ENCODE measurements at regions not wholly inside any gene's neighbourhood (a gene's known extent, or its start where the extent isn't known, plus 50 kb on each side); places are given as distances from the start of the nearest gene placed in this dataset.

DNA sequence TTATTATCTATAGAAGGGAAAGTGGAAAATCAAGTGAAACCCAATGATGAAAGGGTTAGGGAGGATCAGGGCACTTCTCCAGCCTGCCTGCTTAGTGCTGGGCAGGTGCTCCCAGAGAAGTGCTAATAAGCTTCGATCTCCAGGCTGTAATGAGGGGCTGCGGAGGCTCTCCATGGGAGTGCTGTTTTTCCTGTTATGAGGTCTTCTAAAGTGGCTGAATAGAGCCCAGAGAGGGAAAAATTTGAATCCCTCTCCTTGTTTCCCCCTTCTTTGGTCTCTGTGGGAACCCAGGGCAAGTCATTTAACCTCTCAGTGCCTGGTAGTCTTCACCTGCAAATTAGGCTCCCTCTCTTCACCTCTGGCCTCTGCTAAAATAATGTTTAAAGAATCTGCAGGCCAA is 351.7 kb upstream of the DCC start:
- H3K4me1 ChIP-seq (ENCODE audit: control insufficient read depth in 2 of 2, insufficient read depth in 1 of 2, low read depth in 1 of 2, low read length in 2 of 2) = peaks cover 0 to 11% of the 10 kb centered on the region in 2 donors
- H2BK12ac ChIP-seq (ENCODE audit: low read length) = no peak overlapping the region
- H4K8ac ChIP-seq (ENCODE audit: low read depth, low read length) = no peak overlapping the region
- no peak overlapping the region for H4K91ac ChIP-seq (ENCODE audit: low read depth, low read length, poor library complexity)
- H3K27me3 ChIP-seq (ENCODE audit: control insufficient read depth in 3 of 3, insufficient read depth in 3 of 3, low read depth in 1 of 3, low read length in 3 of 3) = no peaks in the 10 kb centered on the region
- H2BK15ac ChIP-seq (ENCODE audit: low read length) = no peak overlapping the region
- no peak overlapping the region for H3K4me2 ChIP-seq (ENCODE audit: insufficient read depth, low read length, poor library complexity, severe bottlenecking)
- H3K9ac ChIP-seq (ENCODE audit: low read depth, low read length, poor library complexity) = no peak overlapping the region
- no peak overlapping the region for H3K23ac ChIP-seq (ENCODE audit: low read depth, low read length, poor library complexity)
- H3K4ac ChIP-seq (ENCODE audit: low read length) = no peak overlapping the region
- H2AK5ac ChIP-seq (ENCODE audit: low read depth, low read length) = no peak overlapping the region
- H3K79me1 ChIP-seq (ENCODE audit: low read depth, low read length) = no peaks in the 10 kb centered on the region
- peak overlapping the region; percentile 29 for H3K27ac ChIP-seq (replicated peaks; ENCODE audit: low read length)
- no CpG with 5 or more reads among the region's 2 CpGs for WGBS, 2 donors (ENCODE audit: extremely low coverage in 2 of 2, insufficient read length in 2 of 2, insufficient replicate concordance in 1 of 2)
- H3K36me3 ChIP-seq (replicated peaks in 1 of 2; ENCODE audit: control insufficient read depth in 2 of 2, insufficient read depth in 2 of 2, low read length in 2 of 2) = no peaks in the 10 kb centered on the region
- H2BK5ac ChIP-seq (ENCODE audit: low read length) = no peak overlapping the region
- H2BK120ac ChIP-seq (ENCODE audit: low read depth, low read length) = no peak overlapping the region
- no peak overlapping the region for H3K14ac ChIP-seq (ENCODE audit: low read length)
- no peaks in the 10 kb centered on the region for H3K9me3 ChIP-seq (replicated peaks in 1 of 2; ENCODE audit: control insufficient read depth in 2 of 2, insufficient read depth in 1 of 2, low read depth in 1 of 2, low read length in 2 of 2)
- no peak overlapping the region for H3K4me3 ChIP-seq (ENCODE audit: low read length in 2 of 2)
- no peak overlapping the region for H2AFZ ChIP-seq (ENCODE audit: low read length)
- no peak overlapping the region for H3K18ac ChIP-seq (ENCODE audit: low read length)
- peak; percentile 14 for DNase-seq (ENCODE audit: low spot score)

DNA sequence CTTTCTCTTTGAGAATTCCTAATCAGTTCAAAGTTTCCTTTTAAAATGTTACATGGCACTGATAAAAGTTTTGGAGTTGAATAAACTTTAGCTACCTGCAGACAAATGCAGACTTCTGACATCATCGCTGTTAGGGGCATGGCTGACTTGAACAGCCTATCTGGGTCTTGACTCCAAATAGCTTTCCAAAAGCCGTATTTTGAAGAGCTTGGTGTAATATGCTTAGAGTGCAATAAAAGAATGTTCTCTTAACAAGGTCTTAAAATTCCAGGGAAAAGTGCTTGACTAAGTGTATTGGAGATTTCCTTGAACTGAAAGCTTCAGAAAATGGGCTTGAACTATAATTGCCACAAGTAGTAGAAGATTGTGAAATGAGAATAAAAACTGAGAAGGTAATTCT is 342.9 kb upstream of the DCC start:
- Histone ChIP-seq H3K79me1 (ENCODE audit: low read depth, low read length) (no peaks in the 10 kb centered on the region), H2BK15ac (ENCODE audit: low read length) (no peak overlapping the region), H3K27me3 (ENCODE audit: control insufficient read depth in 3 of 3, insufficient read depth in 3 of 3, low read depth in 1 of 3, low read length in 3 of 3) (no peaks in the 10 kb centered on the region), H2BK12ac (ENCODE audit: low read length) (no peak overlapping the region), H2BK120ac (ENCODE audit: low read depth, low read length) (no peak overlapping the region), H4K8ac (ENCODE audit: low read depth, low read length) (no peak overlapping the region), H3K9me3 (replicated peaks in 1 of 2; ENCODE audit: control insufficient read depth in 2 of 2, insufficient read depth in 1 of 2, low read depth in 1 of 2, low read length in 2 of 2) (no peaks in the 10 kb centered on the region), H3K36me3 (replicated peaks in 1 of 2; ENCODE audit: control insufficient read depth in 2 of 2, insufficient read depth in 2 of 2, low read length in 2 of 2) (no peaks in the 10 kb centered on the region), H2AK5ac (ENCODE audit: low read depth, low read length) (no peak overlapping the region), H3K4me1 (ENCODE audit: control insufficient read depth in 2 of 2, insufficient read depth in 1 of 2, low read depth in 1 of 2, low read length in 2 of 2) (peaks cover 0 to 5% of the 10 kb centered on the region in 2 donors), H2AFZ (ENCODE audit: low read length) (no peak overlapping the region), H3K23ac (ENCODE audit: low read depth, low read length, poor library complexity) (no peak overlapping the region), H3K18ac (ENCODE audit: low read length) (no peak overlapping the region), H3K4ac (ENCODE audit: low read length) (no peak overlapping the region), H3K4me3 (ENCODE audit: low read length in 2 of 2) (no peak overlapping the region), H2BK5ac (ENCODE audit: low read length) (no peak overlapping the region), H3K14ac (ENCODE audit: low read length) (no peak overlapping the region), H3K4me2 (ENCODE audit: insufficient read depth, low read length, poor library complexity, severe bottlenecking) (no peak overlapping the region), H4K91ac (ENCODE audit: low read depth, low read length, poor library complexity) (no peak overlapping the region), H3K9ac (ENCODE audit: low read depth, low read length, poor library complexity) (no peak overlapping the region), H3K27ac (replicated peaks; ENCODE audit: low read length) (no peak overlapping the region)
- WGBS, 2 donors (ENCODE audit: extremely low coverage in 2 of 2, insufficient read length in 2 of 2, insufficient replicate concordance in 1 of 2) = no CpG with 5 or more reads among the region's 2 CpGs
- no peak for DNase-seq (ENCODE audit: low spot score)

DNA sequence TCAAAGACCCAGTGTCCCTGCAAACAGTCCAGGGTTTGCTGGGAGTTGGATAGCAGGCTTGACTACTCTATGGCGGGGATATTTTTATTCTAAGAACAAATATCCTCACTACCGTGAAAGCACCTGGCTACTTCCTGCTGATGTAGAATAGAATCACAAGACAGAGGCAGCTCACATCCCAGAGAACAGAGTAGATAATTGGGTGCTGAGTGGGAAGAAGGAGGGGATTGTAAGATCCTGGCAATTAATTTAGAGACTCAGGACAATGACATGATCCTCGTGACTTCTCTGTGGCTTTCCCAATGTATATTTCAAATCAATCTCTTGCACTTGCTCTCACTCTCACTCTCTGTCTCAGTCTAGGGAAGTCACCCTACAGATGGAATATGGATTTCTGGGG is 341.9 kb upstream of the DCC start:
- H2BK15ac ChIP-seq (ENCODE audit: low read length) = no peak overlapping the region
- no peaks in the 10 kb centered on the region for H3K9me3 ChIP-seq (replicated peaks in 1 of 2; ENCODE audit: control insufficient read depth in 2 of 2, insufficient read depth in 1 of 2, low read depth in 1 of 2, low read length in 2 of 2)
- H4K91ac ChIP-seq (ENCODE audit: low read depth, low read length, poor library complexity) = no peak overlapping the region
- no peaks in the 10 kb centered on the region for H3K36me3 ChIP-seq (replicated peaks in 1 of 2; ENCODE audit: control insufficient read depth in 2 of 2, insufficient read depth in 2 of 2, low read length in 2 of 2)
- H3K79me1 ChIP-seq (ENCODE audit: low read depth, low read length) = no peaks in the 10 kb centered on the region
- H3K9ac ChIP-seq (ENCODE audit: low read depth, low read length, poor library complexity) = no peak overlapping the region
- no peak overlapping the region for H2BK5ac ChIP-seq (ENCODE audit: low read length)
- H3K4me1 ChIP-seq (ENCODE audit: control insufficient read depth in 2 of 2, insufficient read depth in 1 of 2, low read depth in 1 of 2, low read length in 2 of 2) = peaks cover 0 to 5% of the 10 kb centered on the region in 2 donors
- H2AFZ ChIP-seq (ENCODE audit: low read length) = no peak overlapping the region
- no peak overlapping the region for H4K8ac ChIP-seq (ENCODE audit: low read depth, low read length)
- no peak overlapping the region for H3K4me3 ChIP-seq (ENCODE audit: low read length in 2 of 2)
- H3K18ac ChIP-seq (ENCODE audit: low read length) = no peak overlapping the region
- H2AK5ac ChIP-seq (ENCODE audit: low read depth, low read length) = no peak overlapping the region
- no peak overlapping the region for H3K4ac ChIP-seq (ENCODE audit: low read length)
- H3K23ac ChIP-seq (ENCODE audit: low read depth, low read length, poor library complexity) = no peak overlapping the region
- H2BK120ac ChIP-seq (ENCODE audit: low read depth, low read length) = no peak overlapping the region
- no peak overlapping the region for H2BK12ac ChIP-seq (ENCODE audit: low read length)
- no peak for DNase-seq (ENCODE audit: low spot score)
- H3K27me3 ChIP-seq (ENCODE audit: control insufficient read depth in 3 of 3, insufficient read depth in 3 of 3, low read depth in 1 of 3, low read length in 3 of 3) = no peaks in the 10 kb centered on the region
- H3K4me2 ChIP-seq (ENCODE audit: insufficient read depth, low read length, poor library complexity, severe bottlenecking) = no peak overlapping the region
- no peak overlapping the region for H3K14ac ChIP-seq (ENCODE audit: low read length)
- no CpG with 5 or more reads among the region's 3 CpGs for WGBS, 2 donors (ENCODE audit: extremely low coverage in 2 of 2, insufficient read length in 2 of 2, insufficient replicate concordance in 1 of 2)
- no peak overlapping the region for H3K27ac ChIP-seq (replicated peaks; ENCODE audit: low read length)

DNA sequence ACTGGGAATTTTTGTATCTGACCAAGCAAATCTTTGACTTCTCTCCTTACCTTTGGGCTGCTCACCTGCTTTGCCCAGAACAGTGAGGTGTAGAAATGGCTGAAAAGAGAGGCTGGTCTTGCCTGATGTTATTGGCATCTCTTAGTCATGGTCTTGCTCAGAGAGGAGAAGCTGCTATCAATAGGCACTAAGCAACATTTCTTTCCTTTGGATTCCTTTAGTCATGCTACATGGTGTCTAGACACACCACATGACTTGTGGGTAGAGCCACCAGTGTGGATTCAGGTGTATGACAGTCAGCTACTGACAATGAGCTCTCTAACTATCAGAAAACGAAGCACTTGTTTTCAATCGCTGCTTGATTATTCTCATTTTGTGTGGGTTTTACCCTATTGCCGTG is 341.3 kb upstream of the DCC start:
- H3K36me3 ChIP-seq (replicated peaks in 1 of 2; ENCODE audit: control insufficient read depth in 2 of 2, insufficient read depth in 2 of 2, low read length in 2 of 2) = no peaks in the 10 kb centered on the region
- H2AK5ac ChIP-seq (ENCODE audit: low read depth, low read length) = no peak overlapping the region
- no peak overlapping the region for H3K18ac ChIP-seq (ENCODE audit: low read length)
- H3K79me1 ChIP-seq (ENCODE audit: low read depth, low read length) = no peaks in the 10 kb centered on the region
- H3K14ac ChIP-seq (ENCODE audit: low read length) = no peak overlapping the region
- no peak overlapping the region for H3K23ac ChIP-seq (ENCODE audit: low read depth, low read length, poor library complexity)
- no peak for DNase-seq (ENCODE audit: low spot score)
- no peak overlapping the region for H3K9ac ChIP-seq (ENCODE audit: low read depth, low read length, poor library complexity)
- no peaks in the 10 kb centered on the region for H3K9me3 ChIP-seq (replicated peaks in 1 of 2; ENCODE audit: control insufficient read depth in 2 of 2, insufficient read depth in 1 of 2, low read depth in 1 of 2, low read length in 2 of 2)
- H3K4me2 ChIP-seq (ENCODE audit: insufficient read depth, low read length, poor library complexity, severe bottlenecking) = no peak overlapping the region
- H3K27me3 ChIP-seq (ENCODE audit: control insufficient read depth in 3 of 3, insufficient read depth in 3 of 3, low read depth in 1 of 3, low read length in 3 of 3) = no peaks in the 10 kb centered on the region
- no peak overlapping the region for H2AFZ ChIP-seq (ENCODE audit: low read length)
- H4K91ac ChIP-seq (ENCODE audit: low read depth, low read length, poor library complexity) = no peak overlapping the region
- no peak overlapping the region for H2BK5ac ChIP-seq (ENCODE audit: low read length)
- no peak overlapping the region for H2BK12ac ChIP-seq (ENCODE audit: low read length)
- H4K8ac ChIP-seq (ENCODE audit: low read depth, low read length) = no peak overlapping the region
- H3K4ac ChIP-seq (ENCODE audit: low read length) = no peak overlapping the region
- H2BK120ac ChIP-seq (ENCODE audit: low read depth, low read length) = no peak overlapping the region
- H2BK15ac ChIP-seq (ENCODE audit: low read length) = no peak overlapping the region
- peaks cover 0 to 5% of the 10 kb centered on the region in 2 donors for H3K4me1 ChIP-seq (ENCODE audit: control insufficient read depth in 2 of 2, insufficient read depth in 1 of 2, low read depth in 1 of 2, low read length in 2 of 2)
- no peak overlapping the region for H3K27ac ChIP-seq (replicated peaks; ENCODE audit: low read length)
- H3K4me3 ChIP-seq (ENCODE audit: low read length in 2 of 2) = no peak overlapping the region
- WGBS, 2 donors (ENCODE audit: extremely low coverage in 2 of 2, insufficient read length in 2 of 2, insufficient replicate concordance in 1 of 2) = no CpG with 5 or more reads among the region's 3 CpGs
